Left lung (tissue), 4 donors: ENCODE measurements at regions not wholly inside any gene's neighbourhood (a gene's known extent, or its start where the extent isn't known, plus 50 kb on each side); places are given as distances from the start of the nearest gene placed in this dataset.

Source experiments
- ATAC-seq: fragments of 200-7000 bp; cut with Tn5 transposase; one replicate; pipeline ENCODE4 v1.9.1; 2020; ENCODE audit warnings: moderate library complexity
- DNase-seq, 4 donors: peaks; one replicate each; pipeline ENCODE4 v3.0.0-alpha.2; 2013 to 2020
- H3K27ac ChIP-seq, 2 donors: fragments of 200-600 bp; sonication (generic) in 1 of 2; one replicate each; pipeline versions ENCODE4 v1.5.0 to v1.8.0; 2020 to 2021
- H3K27me3 ChIP-seq, 2 donors: fragments of 200-600 bp; sonication (generic) in 1 of 2; one replicate each; pipeline versions ENCODE4 v1.5.0 to v1.8.0; 2020 to 2021
- H3K36me3 ChIP-seq, 2 donors: fragments of 200-600 bp; sonication (generic) in 1 of 2; one replicate each; pipeline versions ENCODE4 v1.5.0 to v1.8.0; 2020 to 2021
- H3K4me1 ChIP-seq, 2 donors: fragments of 200-600 bp; one replicate each; pipeline ENCODE4 v1.8.0; 2021
- H3K4me3 ChIP-seq, 2 donors: fragments of 200-600 bp; sonication (generic) in 1 of 2; one replicate each; pipeline versions ENCODE4 v1.5.0 to v1.8.0; 2020 to 2021; ENCODE audit warnings: mild to moderate bottlenecking in 1 of 2
- H3K9me3 ChIP-seq, 2 donors: fragments of 200-600 bp; sonication (generic) in 1 of 2; one replicate each; pipeline versions ENCODE4 v1.5.0 to v1.8.0; 2020 to 2021
- intact Hi-C, 2 donors: fragments of 100-400 bp; cut with DNase I; formaldehyde crosslinking; loops; one replicate each; pipeline versions ENCODE4 v1.11.2 to v1.14.2; 2022
- TF ChIP-seq, protein P1 (sequence below), 2 donors: fragments of 200-600 bp; sonication (generic) in 1 of 2; IDR thresholded peaks; one replicate each; pipeline versions ENCODE4 v1.5.0 to v1.8.0; 2021; ENCODE audit warnings: antibody characterized with exemption in 2 of 2
- donor health status: DM: no; HTN: yes; CAD: no.
- donor health status: DM: no; HTN: no; CAD: no.

DNA sequence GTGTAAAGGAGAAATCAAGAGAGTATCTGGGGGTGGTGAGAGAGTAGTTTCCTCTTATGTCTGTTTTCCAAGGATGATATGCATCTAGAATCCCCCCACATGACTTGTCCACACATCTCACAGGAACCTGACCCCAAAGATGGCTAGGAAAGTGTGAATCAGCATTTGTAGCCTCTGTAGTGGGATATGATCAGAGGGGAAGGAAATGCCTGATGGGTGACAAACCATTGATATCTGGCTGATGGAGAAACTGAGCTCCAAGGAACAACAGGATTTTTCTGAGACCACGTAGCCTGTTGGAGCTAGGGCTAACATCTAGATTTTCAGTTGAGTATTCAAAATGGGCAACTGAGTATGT lies 369.4 kb downstream of the DDX10 start:
- intact Hi-C loops, result no loop called here

DNA sequence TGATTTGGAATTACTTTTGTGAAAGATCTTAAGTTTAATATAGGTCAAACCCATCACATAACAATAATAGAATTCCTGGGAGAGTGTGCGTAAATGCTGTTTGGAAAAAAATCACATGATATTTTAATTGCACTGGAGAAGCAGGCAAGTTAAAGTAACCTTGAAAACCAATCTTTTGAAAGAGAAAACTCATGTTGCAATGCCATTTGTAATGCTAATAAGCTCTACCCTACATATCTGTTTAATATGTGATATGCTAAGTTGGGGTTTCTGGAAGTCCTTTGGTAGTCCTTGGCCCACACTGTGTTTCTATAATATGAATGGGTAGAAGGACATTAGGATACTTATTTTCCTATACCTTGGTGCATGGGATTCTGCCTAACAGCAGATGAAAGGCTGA lies 370.4 kb downstream of the DDX10 start:
- H3K9me3 ChIP-seq, result no peaks in the 10 kb centered on the region
- no peak for ATAC-seq
- no peaks in the 10 kb centered on the region for H3K36me3 ChIP-seq
- no peaks in the 10 kb centered on the region for H3K27me3 ChIP-seq
- no peak for DNase-seq
- H3K4me3 ChIP-seq, result no peak overlapping the region
- TF ChIP-seq, protein P1, sequence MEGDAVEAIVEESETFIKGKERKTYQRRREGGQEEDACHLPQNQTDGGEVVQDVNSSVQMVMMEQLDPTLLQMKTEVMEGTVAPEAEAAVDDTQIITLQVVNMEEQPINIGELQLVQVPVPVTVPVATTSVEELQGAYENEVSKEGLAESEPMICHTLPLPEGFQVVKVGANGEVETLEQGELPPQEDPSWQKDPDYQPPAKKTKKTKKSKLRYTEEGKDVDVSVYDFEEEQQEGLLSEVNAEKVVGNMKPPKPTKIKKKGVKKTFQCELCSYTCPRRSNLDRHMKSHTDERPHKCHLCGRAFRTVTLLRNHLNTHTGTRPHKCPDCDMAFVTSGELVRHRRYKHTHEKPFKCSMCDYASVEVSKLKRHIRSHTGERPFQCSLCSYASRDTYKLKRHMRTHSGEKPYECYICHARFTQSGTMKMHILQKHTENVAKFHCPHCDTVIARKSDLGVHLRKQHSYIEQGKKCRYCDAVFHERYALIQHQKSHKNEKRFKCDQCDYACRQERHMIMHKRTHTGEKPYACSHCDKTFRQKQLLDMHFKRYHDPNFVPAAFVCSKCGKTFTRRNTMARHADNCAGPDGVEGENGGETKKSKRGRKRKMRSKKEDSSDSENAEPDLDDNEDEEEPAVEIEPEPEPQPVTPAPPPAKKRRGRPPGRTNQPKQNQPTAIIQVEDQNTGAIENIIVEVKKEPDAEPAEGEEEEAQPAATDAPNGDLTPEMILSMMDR (IDR thresholded peaks at IDR 0.05), result no peak
- intact Hi-C loops, result no loop called here
- no peak overlapping the region for H3K27ac ChIP-seq
- no peaks in the 10 kb centered on the region for H3K4me1 ChIP-seq

More for the DNA sequence above, 369.4 kb downstream of the DDX10 start:
- Histone ChIP-seq H3K4me1 (no peaks in the 10 kb centered on the region), H3K27ac (no peak overlapping the region), H3K4me3 (no peak overlapping the region), H3K36me3 (no peaks in the 10 kb centered on the region), H3K9me3 (no peaks in the 10 kb centered on the region), H3K27me3 (no peaks in the 10 kb centered on the region)
- TF ChIP-seq, protein P1 (IDR thresholded peaks at IDR 0.05), result no peak
- ATAC-seq (no peak), DNase-seq (no peak)

DNA sequence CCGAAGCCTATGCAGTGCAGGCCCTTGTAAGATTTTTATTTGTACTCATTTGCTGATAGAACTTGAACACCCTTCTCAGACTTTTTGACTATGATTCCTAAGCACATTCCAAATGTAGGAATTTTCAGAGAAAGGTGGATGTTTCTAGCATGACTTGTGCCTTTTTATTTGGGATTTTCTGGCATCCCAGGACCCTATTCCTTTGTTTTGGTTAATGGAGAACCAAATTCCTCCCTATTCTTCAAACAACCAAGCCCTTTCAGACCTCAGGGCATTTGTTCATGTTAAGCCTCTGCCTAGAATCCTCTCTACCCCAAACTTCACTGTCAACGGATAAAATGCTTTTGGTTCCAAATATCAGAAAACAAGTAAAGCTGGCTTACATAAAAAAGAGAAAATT lies 371.1 kb downstream of the DDX10 start:
- intact Hi-C loops, result no loop called here
- H3K4me3 ChIP-seq, result no peak overlapping the region
- ATAC-seq, result no peak

DNA sequence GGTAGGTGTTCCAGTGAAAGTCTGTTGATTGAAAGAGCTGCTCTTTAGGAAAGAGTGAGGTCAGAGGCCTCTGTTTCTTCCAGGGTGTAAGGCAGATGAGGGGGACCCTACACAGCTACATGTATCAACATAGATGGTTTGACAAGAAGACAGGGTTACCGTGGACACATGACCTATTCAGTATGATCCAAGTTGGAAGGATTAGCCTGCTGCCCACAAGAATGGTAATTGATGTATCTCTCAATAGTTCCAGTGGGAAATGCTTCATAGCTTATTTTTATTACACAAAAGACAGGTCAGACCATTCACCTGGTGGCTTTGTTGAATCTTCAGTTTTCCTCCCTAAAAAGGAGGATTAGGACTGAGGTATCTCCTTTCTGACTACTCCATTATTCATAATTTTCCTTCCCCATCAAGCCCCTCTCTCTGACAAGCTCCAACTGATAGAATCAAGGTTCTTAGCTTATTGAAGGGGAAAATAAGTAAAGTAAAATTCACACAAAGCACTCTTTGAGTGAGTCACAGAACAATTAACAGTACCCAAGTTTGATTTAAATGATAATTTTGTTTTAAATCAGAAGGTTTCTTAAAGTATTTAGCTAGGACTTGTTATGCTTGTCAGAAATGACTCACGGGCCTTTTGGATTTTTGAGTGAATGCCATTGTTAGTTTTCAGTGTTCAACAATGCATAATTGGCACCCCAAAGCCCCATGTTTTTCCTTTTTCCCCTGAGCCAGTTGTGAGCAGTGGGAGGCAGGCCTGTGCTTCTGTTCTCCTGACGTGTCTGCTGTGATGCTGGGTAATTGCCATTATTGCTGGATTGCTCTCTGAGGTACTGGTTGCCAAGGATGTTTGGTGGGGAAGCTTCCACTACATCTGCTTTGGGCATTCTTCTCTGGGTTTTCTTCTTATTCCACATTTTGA lies 373.2 kb downstream of the DDX10 start:
- Histone ChIP-seq H3K9me3 (no peaks in the 10 kb centered on the region), H3K4me1 (no peaks in the 10 kb centered on the region), H3K27me3 (no peaks in the 10 kb centered on the region), H3K4me3 (no peak overlapping the region), H3K36me3 (no peaks in the 10 kb centered on the region), H3K27ac (no peak overlapping the region)
- intact Hi-C loops, result no loop called here
- ATAC-seq (no peak), DNase-seq (no peak)
- TF ChIP-seq, protein P1 (IDR thresholded peaks at IDR 0.05), result no peak

More for the DNA sequence above, 371.1 kb downstream of the DDX10 start:
- H3K4me1 ChIP-seq, result no peaks in the 10 kb centered on the region
- no peak overlapping the region for H3K27ac ChIP-seq
- H3K36me3 ChIP-seq, result no peaks in the 10 kb centered on the region
- TF ChIP-seq, protein P1 (IDR thresholded peaks at IDR 0.05), result no peak
- no peaks in the 10 kb centered on the region for H3K9me3 ChIP-seq
- DNase-seq, result no peak
- H3K27me3 ChIP-seq, result no peaks in the 10 kb centered on the region

DNA sequence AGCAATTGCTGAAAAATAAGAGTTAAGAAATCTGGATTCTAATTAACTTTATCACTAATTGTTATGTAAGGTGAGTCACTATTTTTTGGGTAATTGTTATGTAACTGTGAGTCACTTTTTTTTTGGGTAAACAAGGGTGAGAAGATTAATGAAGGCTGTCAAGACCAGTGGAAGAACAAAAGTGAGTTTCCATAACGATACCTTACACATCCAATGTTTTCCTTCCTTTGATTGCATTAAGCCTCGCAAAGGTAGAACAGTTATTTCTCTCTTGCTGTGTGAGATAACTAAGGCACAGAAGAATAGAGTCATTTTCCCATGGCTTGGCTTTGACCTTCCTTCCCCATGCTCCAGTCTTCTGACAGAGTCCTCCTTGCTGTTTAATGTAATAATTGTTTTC lies 374.7 kb downstream of the DDX10 start:
- Histone ChIP-seq H3K27ac (no peak overlapping the region), H3K36me3 (no peaks in the 10 kb centered on the region), H3K9me3 (no peaks in the 10 kb centered on the region), H3K27me3 (no peaks in the 10 kb centered on the region), H3K4me3 (no peak overlapping the region), H3K4me1 (no peaks in the 10 kb centered on the region)
- ATAC-seq, result no peak
- intact Hi-C loops, result no loop called here
- DNase-seq, result no peak
- TF ChIP-seq, protein P1 (IDR thresholded peaks at IDR 0.05), result no peak
